ENCODE measurements at regions not wholly inside any gene's neighbourhood (a gene's known extent, or its start where the extent isn't known, plus 50 kb on each side); places are given as distances from the start of the nearest gene placed in this dataset.
"Not testable (repeated sequence)": the region's sequence is repeated elsewhere in the genome, so short reads cannot be mapped to it uniquely, and the experiment has no call there.

GRCh38 chr6:28825732-28826293 lies 98.0 kb downstream of the TRIM27 start:
- no peak overlapping the region for H3K4me2 ChIP-seq (ENCODE audit: low read length)
- H2AFZ ChIP-seq (ENCODE audit: low read depth, low read length) = no peak overlapping the region
- H3K27me3 ChIP-seq (ENCODE audit: insufficient read depth, low read depth, low read length) = peaks cover 81% of the 10 kb centered on the region

GRCh38 chr6:28831683-28832082 lies 92.1 kb downstream of the TRIM27 start:
- H3K36me3 ChIP-seq (ENCODE audit: insufficient read depth, low read length); H3K27ac ChIP-seq (ENCODE audit: low read length); H3K4me3 ChIP-seq (ENCODE audit: low read length); H3K4me2 ChIP-seq (ENCODE audit: low read length); H3F3A ChIP-seq (ENCODE audit: insufficient read depth, low read length, poor library complexity, severe bottlenecking); H3K79me2 ChIP-seq (replicated peaks; ENCODE audit: insufficient read depth, low read length); H4K20me1 ChIP-seq (ENCODE audit: insufficient read depth); H3K9ac ChIP-seq (ENCODE audit: low read length); H2AFZ ChIP-seq (ENCODE audit: low read depth, low read length); H3K9me2 ChIP-seq (ENCODE audit: insufficient read depth, low read length); H3K9me3 ChIP-seq (ENCODE audit: low read length): not testable (repeated sequence)
- peaks cover 40% of the 10 kb centered on the region for H3K27me3 ChIP-seq (ENCODE audit: insufficient read depth, low read depth, low read length)

More at GRCh38 chr6:28825732-28826293, 98.0 kb downstream of the TRIM27 start:
- Histone ChIP-seq H3K9ac (ENCODE audit: low read length) (no peak overlapping the region), H3K4me3 (ENCODE audit: low read length) (peak overlapping the region; percentile 55), H3K9me3 (ENCODE audit: low read length) (no peaks in the 10 kb centered on the region), H3K36me3 (ENCODE audit: insufficient read depth, low read length) (no peaks in the 10 kb centered on the region), H3K9me2 (ENCODE audit: insufficient read depth, low read length) (no peaks in the 10 kb centered on the region), H3K27ac (ENCODE audit: low read length) (no peak overlapping the region), H3K79me2 (replicated peaks; ENCODE audit: insufficient read depth, low read length) (no peaks in the 10 kb centered on the region), H4K20me1 (ENCODE audit: insufficient read depth) (no peaks in the 10 kb centered on the region), H3F3A (ENCODE audit: insufficient read depth, low read length, poor library complexity, severe bottlenecking) (no peaks in the 10 kb centered on the region)
- TF ChIP-seq SMC3 (conservative IDR thresholded peaks at IDR 0.05; ENCODE audit: poor library complexity) (no peak), EZH2 (IDR thresholded peaks at IDR 0.05; ENCODE audit: borderline replicate concordance, insufficient read depth, low read length, poor library complexity, severe bottlenecking) (no peak), RAD21 (conservative IDR thresholded peaks at IDR 0.05) (no peak), POLR2AphosphoS5 (IDR thresholded peaks at IDR 0.05) (no peak)

GRCh38 chr6:28836703-28837102 lies 87.1 kb downstream of the TRIM27 start:
- H3K27ac ChIP-seq (ENCODE audit: low read length); H3F3A ChIP-seq (ENCODE audit: insufficient read depth, low read length, poor library complexity, severe bottlenecking); H3K36me3 ChIP-seq (ENCODE audit: insufficient read depth, low read length); H3K9ac ChIP-seq (ENCODE audit: low read length); H3K9me2 ChIP-seq (ENCODE audit: insufficient read depth, low read length); H3K9me3 ChIP-seq (ENCODE audit: low read length); H2AFZ ChIP-seq (ENCODE audit: low read depth, low read length); H3K79me2 ChIP-seq (replicated peaks; ENCODE audit: insufficient read depth, low read length); H4K20me1 ChIP-seq (ENCODE audit: insufficient read depth); H3K4me2 ChIP-seq (ENCODE audit: low read length): not testable (repeated sequence)
- Histone ChIP-seq H3K27me3 (ENCODE audit: insufficient read depth, low read depth, low read length) (peaks cover 10% of the 10 kb centered on the region), H3K4me3 (ENCODE audit: low read length) (peak overlapping the region; percentile 80)

DNA sequence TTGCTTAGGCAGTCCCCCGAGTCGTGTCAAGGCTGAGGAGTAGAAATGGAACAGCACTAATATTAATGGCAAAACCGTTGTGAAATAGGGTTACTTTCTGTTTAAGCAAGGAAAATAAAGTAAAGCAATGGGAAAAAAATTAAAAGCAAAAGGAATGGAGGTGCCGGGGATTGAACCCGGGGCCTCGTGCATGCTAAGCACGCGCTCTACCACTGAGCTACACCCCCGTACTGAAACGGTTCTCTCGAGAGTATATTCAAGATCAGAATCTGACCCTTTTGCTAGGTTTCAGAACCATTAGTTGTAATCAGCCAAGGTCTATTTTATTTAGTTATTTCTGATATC lies 85.5 kb downstream of the TRIM27 start:
- Histone ChIP-seq H3K4me3 (ENCODE audit: low read length) (peak overlapping the region; percentile 80), H3K27me3 (ENCODE audit: insufficient read depth, low read depth, low read length) (peaks cover 10% of the 10 kb centered on the region)

More for the DNA sequence above, 85.5 kb downstream of the TRIM27 start:
- Histone ChIP-seq H2AFZ (ENCODE audit: low read depth, low read length) (peak overlapping the region; percentile 83), H3K9me2 (ENCODE audit: insufficient read depth, low read length) (no peaks in the 10 kb centered on the region), H4K20me1 (ENCODE audit: insufficient read depth) (no peaks in the 10 kb centered on the region), H3K9me3 (ENCODE audit: low read length) (no peaks in the 10 kb centered on the region), H3K36me3 (ENCODE audit: insufficient read depth, low read length) (no peaks in the 10 kb centered on the region), H3K9ac (ENCODE audit: low read length) (peak overlapping the region; percentile 74), H3K27ac (ENCODE audit: low read length) (peak overlapping the region; percentile 91), H3F3A (ENCODE audit: insufficient read depth, low read length, poor library complexity, severe bottlenecking) (peaks cover 7% of the 10 kb centered on the region), H3K4me2 (ENCODE audit: low read length) (no peak overlapping the region), H3K79me2 (replicated peaks; ENCODE audit: insufficient read depth, low read length) (no peaks in the 10 kb centered on the region)
- peak; percentile 53 for TF ChIP-seq TAF1 (IDR thresholded peaks at IDR 0.05; ENCODE audit: low read depth)
- TF ChIP-seq, protein P1, sequence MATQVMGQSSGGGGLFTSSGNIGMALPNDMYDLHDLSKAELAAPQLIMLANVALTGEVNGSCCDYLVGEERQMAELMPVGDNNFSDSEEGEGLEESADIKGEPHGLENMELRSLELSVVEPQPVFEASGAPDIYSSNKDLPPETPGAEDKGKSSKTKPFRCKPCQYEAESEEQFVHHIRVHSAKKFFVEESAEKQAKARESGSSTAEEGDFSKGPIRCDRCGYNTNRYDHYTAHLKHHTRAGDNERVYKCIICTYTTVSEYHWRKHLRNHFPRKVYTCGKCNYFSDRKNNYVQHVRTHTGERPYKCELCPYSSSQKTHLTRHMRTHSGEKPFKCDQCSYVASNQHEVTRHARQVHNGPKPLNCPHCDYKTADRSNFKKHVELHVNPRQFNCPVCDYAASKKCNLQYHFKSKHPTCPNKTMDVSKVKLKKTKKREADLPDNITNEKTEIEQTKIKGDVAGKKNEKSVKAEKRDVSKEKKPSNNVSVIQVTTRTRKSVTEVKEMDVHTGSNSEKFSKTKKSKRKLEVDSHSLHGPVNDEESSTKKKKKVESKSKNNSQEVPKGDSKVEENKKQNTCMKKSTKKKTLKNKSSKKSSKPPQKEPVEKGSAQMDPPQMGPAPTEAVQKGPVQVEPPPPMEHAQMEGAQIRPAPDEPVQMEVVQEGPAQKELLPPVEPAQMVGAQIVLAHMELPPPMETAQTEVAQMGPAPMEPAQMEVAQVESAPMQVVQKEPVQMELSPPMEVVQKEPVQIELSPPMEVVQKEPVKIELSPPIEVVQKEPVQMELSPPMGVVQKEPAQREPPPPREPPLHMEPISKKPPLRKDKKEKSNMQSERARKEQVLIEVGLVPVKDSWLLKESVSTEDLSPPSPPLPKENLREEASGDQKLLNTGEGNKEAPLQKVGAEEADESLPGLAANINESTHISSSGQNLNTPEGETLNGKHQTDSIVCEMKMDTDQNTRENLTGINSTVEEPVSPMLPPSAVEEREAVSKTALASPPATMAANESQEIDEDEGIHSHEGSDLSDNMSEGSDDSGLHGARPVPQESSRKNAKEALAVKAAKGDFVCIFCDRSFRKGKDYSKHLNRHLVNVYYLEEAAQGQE (IDR thresholded peaks at IDR 0.05; ENCODE audit: borderline replicate concordance) = peak; percentile 18
- no peak for TF ChIP-seq EZH2 (IDR thresholded peaks at IDR 0.05; ENCODE audit: borderline replicate concordance, insufficient read depth, low read length, poor library complexity, severe bottlenecking)
- peak; percentile 15 for TF ChIP-seq EP300 (conservative IDR thresholded peaks at IDR 0.05; ENCODE audit: poor library complexity, severe bottlenecking)

All from neural cell (in vitro differentiated cells).